ENCODE measurements at regions not wholly inside any gene's neighbourhood (a gene's known extent, or its start where the extent isn't known, plus 50 kb on each side); places are given as distances from the start of the nearest gene placed in this dataset.

DNA sequence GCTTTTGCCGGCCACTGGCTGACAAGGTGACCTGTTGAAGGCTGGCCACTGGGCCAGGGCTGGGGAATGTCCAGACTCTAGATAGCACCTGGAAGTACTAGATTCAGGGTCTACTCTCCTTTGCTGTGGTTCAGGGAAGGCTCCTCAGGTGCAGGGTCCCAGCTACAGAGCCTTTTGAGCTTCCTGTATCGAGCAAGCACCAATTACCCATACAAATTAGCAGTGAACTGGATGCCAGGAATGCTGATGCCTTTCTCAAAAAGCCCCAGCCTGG is 213.4 kb downstream of the CYP26B1 start (continued):
- TF ChIP-seq FOXA1 (IDR thresholded peaks at IDR 0.05) (no peak), FOXA1 (CRISPR knock-in tag; IDR thresholded peaks at IDR 0.05) (no peak), ZNF607 (CRISPR knock-in tag; IDR thresholded peaks at IDR 0.05; ENCODE audit: borderline replicate concordance) (no peak), NR3C1 (CRISPR knock-in tag; IDR thresholded peaks at IDR 0.05) (no peak), RORA (CRISPR knock-in tag; IDR thresholded peaks at IDR 0.05) (no peak), ZNF234 (CRISPR knock-in tag; conservative IDR thresholded peaks at IDR 0.05) (no peak), ZNF670 (CRISPR knock-in tag; IDR thresholded peaks at IDR 0.05; ENCODE audit: borderline replicate concordance) (no peak)

DNA sequence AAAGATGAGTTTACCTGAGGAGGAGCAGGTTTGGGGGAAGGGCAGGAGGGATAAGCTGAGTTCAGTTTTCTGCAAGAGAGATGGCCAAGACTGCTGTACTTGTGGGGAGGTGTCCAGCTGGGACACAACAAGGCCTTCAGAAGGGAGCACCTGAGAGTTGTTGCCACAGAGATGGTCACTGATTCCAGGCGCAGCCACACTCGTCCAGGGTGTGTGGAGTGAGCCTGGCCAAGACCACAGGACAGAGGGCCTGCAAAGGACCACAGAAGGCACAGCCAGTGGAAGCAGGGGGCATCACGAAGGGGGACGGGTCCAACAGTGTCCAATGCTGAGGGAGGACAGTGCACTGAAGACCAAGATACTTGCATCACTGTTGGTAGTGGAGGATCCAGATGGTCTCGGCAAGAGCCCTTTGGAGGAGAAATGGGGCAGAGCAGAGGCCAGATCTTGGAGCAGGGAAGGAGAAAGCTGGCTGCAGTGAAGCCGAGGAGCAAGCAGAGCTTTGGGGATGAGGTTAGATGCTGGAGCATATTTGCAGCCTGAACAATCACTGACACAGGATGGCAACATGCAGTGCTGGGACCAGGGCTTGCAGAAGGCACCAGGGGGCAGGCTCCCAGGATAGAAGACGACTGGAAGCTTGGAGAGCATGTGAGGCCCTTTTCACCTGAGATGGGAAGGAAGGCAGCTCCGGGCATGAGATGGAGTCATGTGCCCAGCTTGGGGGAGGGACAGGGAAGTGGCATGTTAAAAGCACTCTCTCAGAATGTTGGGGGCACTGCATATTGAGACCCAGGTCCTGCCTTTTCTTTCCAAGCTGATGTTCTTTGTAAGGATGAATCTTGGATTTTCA is 214.0 kb downstream of the CYP26B1 start:
- no TSS peak for BruUV-seq (replicated peaks)
- peaks cover 7 to 55% of the 10 kb centered on the region in 2 experiments; a peak in 3 of 5 replicates for H3K27me3 ChIP-seq (ENCODE audit: control insufficient read depth in 1 of 2, insufficient read depth in 2 of 2, low read length in 2 of 2)
- POLR2A ChIA-PET, result no interaction called here
- H3K9me3 ChIP-seq (ENCODE audit: low read length), result no peaks in the 10 kb centered on the region
- H4K20me1 ChIP-seq (ENCODE audit: insufficient read depth, low read length), result no peaks in the 10 kb centered on the region
- WGBS (ENCODE audit: low lambda C conversion rate), result 7% methylated on average over 8 of the region's 8 CpGs
- H3K27ac ChIP-seq (ENCODE audit: extremely low read length, insufficient read depth, low read length), result no peak overlapping the region
- H3K9ac ChIP-seq (ENCODE audit: insufficient read depth, low read depth, low read length), result no peak overlapping the region
- intact Hi-C loops (cut with micrococcal nuclease; ENCODE audit: unreplicated experiment) (no loop called here), in situ Hi-C loops (cut with HindIII; ENCODE audit: extremely low pct_ligation_motif_present, low pct_unique_long_range_greater_than_20kb) (no loop called here)
- H3K36me3 ChIP-seq (replicated peaks in 1 of 2; ENCODE audit: control insufficient read depth in 1 of 2, insufficient read depth in 2 of 2, low read length in 2 of 2), result no peaks in the 10 kb centered on the region
- H3K4me2 ChIP-seq (ENCODE audit: low read depth, low read length), result no peak overlapping the region
- peak; percentile 33 for DNase-seq (ENCODE audit: low spot score)
- peak; percentile 83 for TF ChIP-seq SMC3 (IDR thresholded peaks at IDR 0.05; ENCODE audit: low read length)
- peak; percentile 52 for TF ChIP-seq STAG1 (CRISPR knock-in tag; IDR thresholded peaks at IDR 0.05)
- TF ChIP-seq, protein P1, sequence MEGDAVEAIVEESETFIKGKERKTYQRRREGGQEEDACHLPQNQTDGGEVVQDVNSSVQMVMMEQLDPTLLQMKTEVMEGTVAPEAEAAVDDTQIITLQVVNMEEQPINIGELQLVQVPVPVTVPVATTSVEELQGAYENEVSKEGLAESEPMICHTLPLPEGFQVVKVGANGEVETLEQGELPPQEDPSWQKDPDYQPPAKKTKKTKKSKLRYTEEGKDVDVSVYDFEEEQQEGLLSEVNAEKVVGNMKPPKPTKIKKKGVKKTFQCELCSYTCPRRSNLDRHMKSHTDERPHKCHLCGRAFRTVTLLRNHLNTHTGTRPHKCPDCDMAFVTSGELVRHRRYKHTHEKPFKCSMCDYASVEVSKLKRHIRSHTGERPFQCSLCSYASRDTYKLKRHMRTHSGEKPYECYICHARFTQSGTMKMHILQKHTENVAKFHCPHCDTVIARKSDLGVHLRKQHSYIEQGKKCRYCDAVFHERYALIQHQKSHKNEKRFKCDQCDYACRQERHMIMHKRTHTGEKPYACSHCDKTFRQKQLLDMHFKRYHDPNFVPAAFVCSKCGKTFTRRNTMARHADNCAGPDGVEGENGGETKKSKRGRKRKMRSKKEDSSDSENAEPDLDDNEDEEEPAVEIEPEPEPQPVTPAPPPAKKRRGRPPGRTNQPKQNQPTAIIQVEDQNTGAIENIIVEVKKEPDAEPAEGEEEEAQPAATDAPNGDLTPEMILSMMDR (CRISPR knock-in tag; IDR thresholded peaks at IDR 0.05), result peak; percentile 62
- no peak for TF ChIP-seq FOXM1 (CRISPR knock-in tag; IDR thresholded peaks at IDR 0.05)
- 0 out of 2 replicates have a peak, but pooled peaks have one; percentile 20 for TF ChIP-seq KDM2A (CRISPR knock-in tag; IDR thresholded peaks at IDR 0.05; ENCODE audit: borderline replicate concordance, low read depth)
- 0 out of 2 replicates have a peak, but pooled peaks have one; percentile 35 for TF ChIP-seq RAD21 (CRISPR knock-in tag; IDR thresholded peaks at IDR 0.05)
- no peak for TF ChIP-seq ZNF543 (CRISPR knock-in tag; IDR thresholded peaks at IDR 0.05)
- H3K4me3 ChIP-seq (replicated peaks in 1 of 3; ENCODE audit: insufficient read depth in 1 of 3, low read depth in 2 of 3, low read length in 3 of 3), result no peak overlapping the region
- no peak overlapping the region for H2AFZ ChIP-seq (ENCODE audit: low read length)
- FAIRE-seq, result no peak
- H3K79me2 ChIP-seq (ENCODE audit: insufficient read depth, low read length), result no peaks in the 10 kb centered on the region
- peak; percentile 87 for ATAC-seq
- CTCF ChIA-PET (ENCODE audit: low intra/inter-chr PET ratio, low total read pairs), result interaction anchor here (1.4 kb wide), 2 partner anchors 217 to 646 kb away, joined by 3 to 8 read pairs; no protein-coding TSS in a partner anchor
- H3K4me1 ChIP-seq (ENCODE audit: insufficient read depth, low read length), result no peaks in the 10 kb centered on the region

All from HepG2 (cell line).